ENCODE measurements at regions not wholly inside any gene's neighbourhood (a gene's known extent, or its start where the extent isn't known, plus 50 kb on each side); places are given as distances from the start of the nearest gene placed in this dataset.
A peak's percentile ranks its signal among the peaks of the same experiment; 100 is the strongest.

- DNase-seq, result no peak
These were observed 229.6 kb downstream of the TMEM167A start for GRCh38 chr5:82847562-82847961.

DNA sequence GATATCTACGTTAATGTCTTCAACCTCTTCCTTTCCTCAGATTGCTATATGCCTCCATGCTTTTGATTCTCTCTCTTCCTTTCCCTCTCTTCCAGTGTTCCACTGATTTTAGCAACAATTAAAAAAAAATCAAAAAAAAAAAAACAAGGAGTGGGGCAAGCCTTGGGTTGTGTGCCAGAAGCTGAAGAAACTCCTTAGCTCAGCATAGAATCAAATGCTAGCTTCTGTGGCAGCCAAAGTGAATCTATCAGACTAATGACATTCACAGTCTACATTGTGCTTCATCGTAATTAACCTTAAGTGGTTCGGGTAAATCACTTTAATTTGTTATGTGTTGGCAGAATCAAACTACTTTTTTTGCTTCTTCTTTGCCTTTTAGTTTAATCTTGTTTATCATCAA, 237.3 kb downstream of the TMEM167A start:
- DNase-seq, result no peak

DNA sequence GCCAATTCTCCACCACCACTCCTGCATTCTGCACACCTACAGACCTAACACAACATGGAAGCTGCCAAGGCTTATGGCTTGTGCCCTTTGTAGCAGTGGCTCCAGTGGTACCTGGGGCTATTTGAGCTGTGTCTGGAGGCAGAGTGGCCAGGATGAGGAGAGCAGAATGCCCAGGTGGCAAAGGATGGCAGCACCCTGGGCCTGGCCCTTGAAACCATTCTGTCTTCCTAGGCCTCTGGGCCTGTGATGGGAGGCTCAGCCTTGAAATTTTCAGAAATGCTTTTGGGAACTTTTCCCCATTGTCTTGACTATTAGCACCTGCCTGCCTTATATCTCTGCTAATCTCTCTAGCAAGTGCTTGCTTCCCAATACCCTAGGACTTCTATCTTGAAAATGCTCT, 241.7 kb downstream of the TMEM167A start:
- no peak for DNase-seq

DNA sequence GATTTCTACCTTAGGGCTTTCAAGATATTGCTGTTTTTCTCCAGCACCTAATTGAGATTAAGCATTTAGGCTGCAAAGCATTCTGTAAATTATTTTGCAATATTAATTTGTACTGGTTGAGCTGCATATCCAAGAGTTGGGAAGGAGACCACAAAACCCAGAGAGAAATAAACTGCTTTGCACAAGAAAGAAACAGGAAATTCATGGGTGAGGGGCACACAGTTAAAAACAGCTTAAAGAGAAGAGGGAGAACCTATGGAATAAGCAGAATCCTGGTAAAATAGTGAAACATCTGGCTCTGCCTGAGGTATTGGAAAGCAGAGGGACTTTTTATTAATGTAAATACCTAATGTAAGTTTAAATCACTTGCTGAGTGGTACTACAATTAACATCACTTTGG, 243.0 kb downstream of the TMEM167A start:
- no peak for DNase-seq

- no peak for DNase-seq
These were observed 243.9 kb downstream of the TMEM167A start for GRCh38 chr5:82833277-82833676.

DNA sequence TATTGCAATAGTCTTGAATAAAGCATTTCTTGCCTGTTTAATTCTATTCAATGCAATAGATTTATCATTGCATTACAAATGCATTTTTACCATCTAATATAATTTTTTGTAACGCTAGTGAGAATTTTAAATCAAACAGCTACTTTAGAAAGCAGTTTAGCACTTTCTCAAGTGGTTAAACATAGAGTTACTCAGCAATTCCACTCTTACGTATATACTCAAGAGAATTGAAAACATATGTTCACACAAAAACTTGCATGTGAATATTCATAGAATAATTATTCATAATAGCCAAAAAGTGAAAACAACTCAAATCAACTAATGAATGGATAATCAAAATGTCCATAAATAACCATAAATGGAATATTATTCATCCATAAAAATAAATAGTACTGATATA, 244.7 kb downstream of the TMEM167A start:
- no peak for DNase-seq

DNA sequence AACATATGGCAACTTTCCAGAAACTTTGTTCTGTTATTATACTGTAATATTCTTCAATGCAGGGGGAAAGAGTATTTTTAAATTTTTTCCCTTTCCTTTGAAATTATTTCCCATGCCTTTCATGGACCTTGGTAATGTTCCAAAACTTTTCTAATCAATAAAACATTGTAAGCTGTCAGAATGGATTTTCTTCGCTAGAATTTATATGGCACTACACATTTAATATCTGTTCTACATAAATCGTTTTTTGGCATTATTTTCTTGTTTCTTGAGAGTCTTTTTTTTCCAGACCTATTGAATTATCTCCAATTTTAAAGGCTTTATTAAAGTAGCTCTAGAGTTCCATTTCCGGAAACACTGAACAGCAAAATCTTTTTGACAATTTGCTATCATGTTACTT, 249.0 kb downstream of the TMEM167A start:
- DNase-seq, result no peak

- no peak for DNase-seq
These were observed 249.5 kb downstream of the TMEM167A start for GRCh38 chr5:82827651-82828050.

- no peak for DNase-seq
These were observed 254.6 kb downstream of the TMEM167A start for GRCh38 chr5:82822634-82822927.

GRCh38 chr5:82821846-82822633, 255.2 kb downstream of the TMEM167A start:
- no peak for DNase-seq

DNA sequence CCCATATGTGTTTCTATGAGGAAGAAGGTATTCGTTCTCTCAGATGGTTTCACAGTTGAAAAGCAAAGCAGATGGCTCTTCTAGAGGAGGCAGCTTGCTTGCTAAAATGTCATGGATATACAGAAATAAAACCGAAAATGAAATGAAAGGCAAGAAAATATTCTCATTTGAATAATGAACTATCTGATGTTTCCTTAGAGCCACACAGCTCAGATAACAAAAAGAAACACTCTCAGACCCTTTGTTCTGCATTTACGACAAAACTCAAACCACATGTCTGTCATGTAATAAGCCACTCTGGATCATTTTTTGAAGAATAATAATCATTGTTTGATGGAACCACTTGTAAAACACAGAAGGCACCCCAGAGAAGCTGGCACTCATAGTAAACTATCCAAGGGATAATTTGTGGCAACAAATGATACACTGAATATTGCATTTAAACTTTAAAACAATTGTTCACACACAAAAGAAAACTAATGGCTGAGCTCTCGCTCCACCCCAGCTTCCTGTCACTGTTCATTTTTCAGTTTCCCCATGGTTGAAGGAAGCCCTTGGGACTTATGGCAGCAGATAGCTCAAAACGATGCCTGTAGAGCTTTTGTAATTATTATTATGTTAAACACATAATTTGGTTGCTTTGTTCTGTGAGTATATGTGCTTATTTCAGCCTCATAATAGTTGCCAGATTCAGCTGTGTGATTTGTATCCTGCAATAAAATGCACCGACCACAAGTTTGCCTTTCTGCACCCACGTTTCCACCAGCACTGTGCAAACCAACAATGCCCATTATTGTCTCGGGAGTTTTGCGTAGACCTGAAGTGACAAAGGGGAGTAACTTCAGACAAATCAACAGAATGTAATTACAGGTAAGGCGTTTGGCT, 256.0 kb downstream of the TMEM167A start:
- no peak for DNase-seq

DNA sequence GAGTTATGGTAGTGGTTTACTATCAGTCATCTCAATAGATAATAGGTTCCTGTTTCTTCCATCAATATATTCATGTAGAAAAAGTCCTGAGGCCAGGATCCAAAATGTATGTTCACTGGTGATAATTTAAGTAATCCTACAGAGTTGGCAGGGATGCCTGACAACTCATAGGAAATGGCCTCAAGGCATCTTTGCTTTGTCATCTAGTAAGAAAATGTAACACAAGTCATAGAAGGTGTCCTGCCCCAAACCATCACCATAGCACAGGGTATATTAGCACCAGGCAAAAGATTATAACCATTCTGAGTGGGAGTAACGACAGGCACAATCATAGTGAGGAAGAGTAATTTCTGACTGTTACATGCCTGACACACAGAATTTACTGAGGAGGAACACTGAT, 257.0 kb downstream of the TMEM167A start:
- no peak for DNase-seq

DNA sequence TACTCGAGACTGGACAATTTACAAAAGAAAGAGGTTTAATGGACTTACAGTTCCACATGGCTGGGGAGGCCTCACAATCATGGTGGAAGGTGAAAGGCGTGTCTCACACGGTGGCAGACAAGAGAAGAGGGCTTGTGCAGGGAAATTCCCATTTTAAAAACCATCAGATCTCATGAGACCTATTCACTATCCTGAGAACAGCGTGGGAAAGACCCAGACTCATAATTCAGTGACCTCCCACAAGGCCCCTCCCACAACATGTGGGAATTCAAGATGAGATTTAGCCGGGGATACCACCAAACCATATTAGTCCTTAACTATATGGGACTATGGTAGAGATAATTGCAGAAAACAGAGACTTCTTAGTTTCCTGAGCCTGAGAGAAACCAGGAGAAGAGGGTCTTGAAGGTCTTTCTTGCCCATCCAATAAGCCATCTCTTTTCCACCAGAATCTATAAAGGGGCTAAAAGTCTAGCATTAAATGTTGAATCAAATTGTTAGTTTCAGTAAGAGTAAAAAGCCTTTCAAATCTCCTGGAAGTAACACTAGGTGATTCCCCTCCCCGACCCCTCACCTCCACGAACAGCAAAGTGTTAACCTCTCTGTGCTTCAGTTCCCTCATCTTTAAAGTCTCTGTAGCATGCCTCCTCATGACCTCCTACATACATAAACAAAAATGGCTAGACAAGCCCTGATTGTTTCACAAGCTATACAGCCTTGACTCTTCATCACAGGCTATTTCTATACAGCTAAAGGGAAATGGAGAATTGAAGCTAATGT, 259.1 kb downstream of the TMEM167A start:
- DNase-seq, result peak in 1 of 4 experiments; percentile 6

- DNase-seq, result no peak
These were observed 260.3 kb downstream of the TMEM167A start for GRCh38 chr5:82816926-82817325.

DNA sequence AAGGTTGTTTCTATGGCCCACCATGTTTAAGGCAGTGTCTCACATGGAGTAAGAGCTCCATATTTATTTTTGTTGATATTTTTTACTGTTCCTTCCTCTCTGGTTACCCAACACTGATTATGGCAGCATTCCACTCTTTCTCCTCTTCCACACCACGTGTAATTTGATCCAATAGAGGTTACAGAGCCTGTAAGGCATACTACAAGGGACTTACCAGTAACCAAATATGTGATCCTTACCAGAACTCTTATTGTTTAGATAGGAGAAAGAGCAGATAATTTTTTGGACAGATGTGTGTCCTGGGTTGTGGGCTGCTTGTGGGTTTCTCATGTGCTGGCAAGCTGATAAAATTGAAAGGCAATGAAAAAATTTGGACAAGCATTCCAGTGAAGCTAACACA, 261.3 kb downstream of the TMEM167A start:
- no peak for DNase-seq

GRCh38 chr5:82813861-82814260, 263.3 kb downstream of the TMEM167A start:
- no peak for DNase-seq

DNA sequence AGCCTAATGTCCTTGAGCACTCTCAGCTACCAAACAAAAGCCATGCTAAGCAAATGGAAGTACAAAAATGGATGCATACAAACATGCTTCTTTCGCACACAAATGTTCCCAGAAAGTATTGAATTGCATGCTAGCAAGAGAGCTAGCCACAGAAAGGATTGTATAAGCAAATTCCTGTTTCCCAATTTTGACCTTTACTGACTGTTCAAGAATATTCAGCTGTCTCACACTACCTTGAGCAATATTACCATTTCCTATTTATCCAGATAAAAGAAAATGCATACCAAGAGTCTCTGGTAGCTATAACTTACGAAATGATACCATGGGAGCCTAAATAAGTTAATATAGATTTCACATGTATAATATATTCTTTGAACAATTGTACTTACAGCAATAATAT, 264.6 kb downstream of the TMEM167A start:
- DNase-seq, result peak; percentile 10 to 69 (median 42)

- no peak for DNase-seq
These were observed 265.7 kb downstream of the TMEM167A start for GRCh38 chr5:82811490-82811889.

GRCh38 chr5:82809420-82810143, 267.6 kb downstream of the TMEM167A start:
- DNase-seq, result no peak

DNA sequence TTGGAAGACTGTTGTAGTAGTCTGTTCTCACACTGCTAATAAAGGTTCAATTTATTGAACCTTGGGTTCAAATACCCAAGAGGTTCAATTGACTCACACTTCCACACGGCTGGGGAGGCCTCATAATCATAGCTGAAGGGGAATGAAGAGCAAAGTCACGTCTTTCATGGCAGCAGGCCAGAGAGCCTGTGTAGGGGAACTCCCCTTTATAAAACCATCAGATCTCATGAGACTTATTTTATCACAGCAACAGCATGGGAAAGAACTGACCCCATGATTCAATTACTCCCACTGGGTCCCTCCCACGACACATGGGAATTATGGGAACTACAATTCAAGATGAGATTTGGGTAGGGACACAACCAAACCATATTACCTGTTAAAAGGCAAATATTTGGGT, 268.2 kb downstream of the TMEM167A start:
- peak in 1 of 4 experiments; percentile 8 for DNase-seq

- no peak for DNase-seq
These were observed 270.2 kb downstream of the TMEM167A start for GRCh38 chr5:82807021-82807420.

DNA sequence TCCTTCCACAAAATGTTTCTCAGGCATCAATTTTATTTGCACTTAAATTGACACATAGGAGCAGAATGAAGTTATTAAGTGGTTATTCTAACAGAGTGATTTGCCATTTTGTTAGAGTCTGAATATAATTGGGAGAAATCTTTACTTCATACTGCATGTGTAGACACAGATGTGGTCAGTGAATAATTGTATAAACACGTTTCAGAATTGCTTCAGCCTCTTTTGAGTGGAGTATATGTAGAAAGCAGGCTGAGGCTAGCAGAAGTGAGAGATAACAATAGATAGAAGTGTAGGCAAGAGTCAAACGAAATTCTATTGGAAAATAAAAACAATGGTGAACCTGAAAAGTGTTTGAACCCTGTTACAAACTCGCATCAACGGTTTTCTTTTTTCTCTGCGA, 270.7 kb downstream of the TMEM167A start:
- no peak for DNase-seq
